Ramos (cell line): ENCODE measurements at regions not wholly inside any gene's neighbourhood (a gene's known extent, or its start where the extent isn't known, plus 50 kb on each side); places are given as distances from the start of the nearest gene placed in this dataset.

Experiments
- in situ Hi-C: fragments of 300-500 bp; cut with MboI; formaldehyde crosslinking; loops from one replicate; pipeline ENCODE4 v1.14.3; 2022; ENCODE audit warnings: low sequenced_read_pairs; ENCODE audit not compliant: unreplicated experiment

DNA sequence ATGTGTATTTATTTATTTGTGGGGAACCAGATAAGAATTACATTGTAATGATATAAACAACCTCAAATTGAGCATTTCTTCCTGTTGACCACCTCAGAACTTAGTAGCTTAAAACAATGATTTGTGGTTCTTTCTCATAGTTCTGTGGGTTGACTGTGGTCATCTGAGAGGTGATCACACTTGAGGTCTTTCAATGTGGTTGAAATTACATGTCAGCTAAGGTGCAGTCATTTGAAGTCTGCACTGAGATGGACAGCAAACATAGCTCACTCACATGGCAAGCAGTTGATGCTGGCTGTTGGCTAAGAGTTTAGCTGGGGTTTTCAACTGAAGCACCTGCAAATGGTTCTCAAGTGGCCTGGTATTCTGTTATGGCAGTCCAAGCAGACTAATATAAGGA lies 436.7 kb upstream of the MAP3K7 start:
- in situ Hi-C loops = no loop called here

DNA sequence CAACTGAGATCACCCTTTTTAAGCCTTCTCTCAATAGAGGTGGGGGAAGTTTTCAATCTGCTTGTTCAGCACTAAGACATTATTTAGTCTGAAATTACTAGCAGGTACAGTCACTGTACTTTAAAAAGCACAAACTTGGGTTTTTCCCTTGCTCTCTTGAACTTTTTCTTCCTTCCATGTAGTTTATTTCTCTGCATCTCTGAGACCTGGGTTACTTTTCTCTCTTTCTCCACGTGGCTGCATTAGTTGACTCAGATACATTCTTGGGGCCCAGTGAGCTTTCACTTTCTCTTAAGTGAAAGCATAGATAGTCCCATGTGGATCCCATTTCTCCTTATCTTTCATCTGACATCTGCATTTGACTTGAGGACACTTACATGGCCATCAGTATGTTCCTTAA lies 433.9 kb upstream of the MAP3K7 start:
- in situ Hi-C loops = no loop called here

DNA sequence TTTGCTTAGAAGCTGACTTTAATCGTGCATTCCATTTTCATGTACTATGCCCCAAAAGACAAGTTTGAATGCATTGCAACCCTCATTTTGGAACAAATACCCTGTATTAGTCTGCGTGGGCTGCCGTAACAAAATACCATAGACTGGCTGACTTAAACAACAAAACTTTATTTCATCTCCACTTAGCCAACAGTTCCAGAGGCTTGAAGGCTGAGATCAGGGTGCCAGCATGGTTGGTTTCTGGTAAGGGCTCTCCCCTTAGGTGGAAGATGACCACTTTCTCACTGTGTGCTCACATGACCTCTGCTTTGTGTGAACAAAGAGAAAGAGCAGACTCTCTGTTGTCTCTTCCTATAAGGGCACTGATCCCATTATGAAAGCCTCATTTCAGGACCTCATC lies 431.7 kb upstream of the MAP3K7 start:
- in situ Hi-C loops = no loop called here

DNA sequence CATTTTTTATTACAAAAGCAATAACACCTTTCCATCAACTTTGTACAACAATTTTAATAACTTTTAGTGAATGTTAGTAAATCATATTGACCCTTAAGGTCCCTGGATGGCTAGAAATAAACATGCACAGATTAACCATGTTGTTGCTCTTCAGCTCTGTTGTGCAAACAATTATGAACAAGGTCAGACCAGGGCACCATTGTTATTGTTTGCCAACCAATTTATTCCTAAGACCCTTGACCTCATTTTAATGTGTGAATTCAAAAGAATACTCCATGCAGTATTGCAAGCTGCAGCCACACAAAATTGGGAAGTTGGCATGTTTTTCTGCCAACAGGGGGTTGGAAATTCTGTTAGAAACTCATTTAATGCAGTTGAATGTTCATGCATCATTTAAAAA lies 426.6 kb upstream of the MAP3K7 start:
- in situ Hi-C loops = no loop called here

DNA sequence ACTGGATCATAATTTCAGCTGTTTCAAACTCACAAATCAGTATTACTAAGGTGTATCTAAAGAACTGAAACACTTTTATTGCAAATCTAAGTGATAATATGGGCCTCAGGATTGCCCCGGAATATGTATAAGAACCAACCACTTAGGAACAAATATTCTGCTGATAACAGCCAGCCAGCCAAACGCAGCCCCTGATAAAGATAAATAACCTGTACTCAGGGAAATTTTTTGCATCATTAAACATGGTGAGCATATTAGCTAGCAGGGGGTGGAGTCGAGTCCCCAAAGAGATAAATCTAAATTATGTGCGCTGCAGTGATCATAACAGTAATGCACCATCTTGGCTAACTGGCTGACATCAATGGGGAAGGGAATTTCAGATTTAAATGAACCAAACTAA lies 410.2 kb upstream of the MAP3K7 start:
- in situ Hi-C loops = no loop called here

DNA sequence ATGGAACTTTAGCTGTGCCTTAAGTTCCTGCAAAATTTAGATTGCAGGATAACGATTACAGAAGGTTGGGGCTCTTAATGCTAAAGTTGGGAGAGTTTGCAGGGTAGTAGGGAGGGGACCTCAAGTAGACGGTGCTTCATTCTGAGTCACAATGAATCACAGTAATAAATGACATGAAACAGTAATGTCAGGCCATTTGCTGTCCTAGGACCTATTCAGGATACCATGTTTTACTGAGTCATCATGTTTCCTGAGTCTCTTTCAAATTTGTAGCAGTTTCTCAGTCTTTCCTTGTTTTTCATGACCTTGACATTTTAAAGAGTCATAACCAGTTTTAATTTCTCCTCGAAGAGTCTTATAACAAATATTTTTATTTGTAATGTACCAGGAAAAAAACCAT lies 406.9 kb upstream of the MAP3K7 start:
- in situ Hi-C loops = no loop called here

DNA sequence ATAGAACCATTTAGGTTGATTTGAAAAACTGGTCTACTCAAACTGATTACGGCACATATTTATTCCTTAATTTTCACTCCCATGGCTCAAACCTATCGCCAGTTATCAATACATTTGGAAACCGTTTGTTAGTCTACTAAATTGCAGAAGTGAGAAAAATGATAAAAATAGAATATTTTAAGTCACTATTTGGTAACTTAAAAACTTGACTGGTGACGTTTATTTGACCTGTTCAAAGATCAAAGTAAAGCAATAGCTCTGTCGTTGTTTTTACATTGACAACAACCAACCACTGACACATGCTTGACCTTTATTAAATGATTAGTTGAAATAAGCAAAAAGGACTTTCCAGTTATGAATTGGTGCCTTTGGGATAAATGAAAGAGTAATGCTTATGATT lies 402.9 kb upstream of the MAP3K7 start:
- in situ Hi-C loops = no loop called here

DNA sequence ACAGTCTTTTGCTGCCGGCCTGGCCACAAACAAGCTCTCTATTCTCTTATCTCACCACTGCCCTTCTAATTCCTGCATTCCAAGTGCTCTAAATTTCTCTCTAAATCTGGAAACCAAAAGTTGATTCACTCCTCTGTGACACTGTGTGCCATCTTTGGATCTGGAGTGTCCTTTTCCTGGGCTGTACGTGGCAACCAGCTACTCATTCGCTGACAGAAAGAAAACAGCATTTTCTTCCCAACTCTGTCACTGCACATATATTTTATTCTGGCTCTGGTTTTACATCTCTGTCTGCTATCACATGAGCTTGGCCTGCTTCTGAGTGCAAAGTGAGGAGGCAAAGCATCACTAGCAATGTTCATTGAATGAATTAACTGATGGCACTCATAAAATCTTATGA lies 397.2 kb upstream of the MAP3K7 start:
- in situ Hi-C loops = no loop called here

DNA sequence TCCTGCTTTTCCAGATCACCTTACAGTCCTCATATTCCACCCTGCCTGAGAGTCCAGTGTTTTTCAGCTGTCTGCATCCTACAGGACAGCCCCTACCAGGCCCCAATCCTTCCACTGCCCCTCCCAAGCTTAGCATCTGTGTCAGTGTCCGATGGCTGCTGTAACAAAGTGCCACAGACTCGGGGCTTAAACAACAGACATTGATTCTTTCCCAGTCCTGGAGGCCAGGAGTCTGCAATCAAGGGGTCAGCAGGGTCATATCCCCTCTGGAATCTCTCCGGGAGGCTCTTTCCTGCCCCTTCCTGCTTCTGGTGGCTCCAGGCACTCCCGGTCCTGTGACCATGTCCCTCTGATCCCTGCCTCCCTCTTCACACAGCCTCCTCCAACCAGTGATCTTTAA lies 396.6 kb upstream of the MAP3K7 start:
- in situ Hi-C loops = no loop called here

DNA sequence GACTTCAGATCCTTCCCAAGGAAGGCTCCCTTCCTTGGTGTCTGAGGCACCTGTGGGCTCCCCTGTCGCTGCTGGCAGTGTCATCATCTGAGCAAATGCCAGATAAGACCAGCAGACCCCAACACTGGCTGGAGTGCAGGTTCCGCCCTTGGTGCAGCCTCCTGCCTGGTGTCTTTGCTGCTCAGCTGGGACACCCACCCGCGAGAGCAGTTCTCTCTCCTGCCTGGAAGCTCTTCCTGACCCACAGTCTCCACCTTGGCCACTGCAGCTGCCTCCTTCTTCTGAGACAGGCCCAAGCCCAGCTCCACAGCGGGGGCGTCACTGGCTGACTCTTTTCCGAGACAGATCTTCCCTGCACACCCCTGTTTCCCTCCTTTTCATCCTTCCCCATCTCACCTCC lies 395.7 kb upstream of the MAP3K7 start:
- in situ Hi-C loops = no loop called here

DNA sequence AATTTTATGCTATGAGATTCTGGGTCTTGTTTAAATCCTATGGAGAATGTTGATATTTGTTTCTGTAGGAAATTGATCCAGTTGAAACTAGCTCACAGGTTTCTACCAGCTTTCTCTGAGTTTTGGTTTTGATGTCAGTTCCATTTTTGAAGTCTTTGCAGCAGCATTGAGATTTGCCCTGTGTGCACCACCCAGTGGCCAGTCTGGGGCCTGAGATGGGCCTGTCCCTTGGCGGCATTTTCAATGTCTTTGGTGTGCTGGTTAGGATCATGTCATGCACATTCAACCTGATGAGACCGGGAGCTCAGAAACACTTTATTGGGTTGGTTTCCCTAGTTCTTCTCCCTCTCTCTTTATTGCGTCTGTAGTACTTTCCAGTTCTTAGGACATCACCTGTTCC lies 395.2 kb upstream of the MAP3K7 start:
- in situ Hi-C loops = no loop called here

DNA sequence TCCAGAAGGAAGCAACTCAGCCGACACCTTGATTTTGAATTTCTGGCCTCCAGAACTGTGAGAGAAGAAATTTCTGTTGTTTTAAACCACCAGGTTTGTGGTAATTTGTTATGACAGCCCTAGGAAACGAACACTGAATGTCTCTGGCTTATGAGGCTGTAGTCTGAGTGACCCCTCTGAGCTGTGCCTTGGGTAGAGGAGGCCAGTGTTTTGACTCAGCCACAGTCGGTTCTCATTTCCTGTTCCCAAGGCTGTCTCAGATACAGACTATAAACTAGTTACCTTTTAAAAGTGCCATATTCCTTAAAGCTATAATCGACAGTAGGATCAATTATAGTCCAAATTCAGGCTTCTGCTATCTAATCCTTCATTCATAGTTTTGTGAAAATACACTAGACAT lies 391.2 kb upstream of the MAP3K7 start:
- in situ Hi-C loops = no loop called here

DNA sequence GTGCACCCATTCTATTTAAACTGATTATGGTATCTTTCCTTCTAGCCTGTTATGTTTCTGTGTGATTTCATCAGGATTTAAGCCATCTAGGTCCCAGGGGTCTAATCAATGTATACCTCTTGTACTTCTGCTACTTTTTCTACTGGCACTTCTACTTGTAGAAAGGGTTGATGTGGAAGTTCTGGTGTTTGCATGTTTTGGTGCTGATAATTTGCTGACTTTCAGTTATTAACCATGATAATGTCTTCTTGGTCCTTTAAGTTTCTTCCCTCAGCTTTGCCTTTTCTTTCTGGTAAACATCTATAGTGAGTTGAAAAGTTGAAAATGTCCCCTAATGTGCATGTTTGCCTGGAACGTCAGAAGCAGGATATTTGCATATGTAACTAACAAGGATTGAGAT lies 390.6 kb upstream of the MAP3K7 start:
- in situ Hi-C loops = no loop called here

DNA sequence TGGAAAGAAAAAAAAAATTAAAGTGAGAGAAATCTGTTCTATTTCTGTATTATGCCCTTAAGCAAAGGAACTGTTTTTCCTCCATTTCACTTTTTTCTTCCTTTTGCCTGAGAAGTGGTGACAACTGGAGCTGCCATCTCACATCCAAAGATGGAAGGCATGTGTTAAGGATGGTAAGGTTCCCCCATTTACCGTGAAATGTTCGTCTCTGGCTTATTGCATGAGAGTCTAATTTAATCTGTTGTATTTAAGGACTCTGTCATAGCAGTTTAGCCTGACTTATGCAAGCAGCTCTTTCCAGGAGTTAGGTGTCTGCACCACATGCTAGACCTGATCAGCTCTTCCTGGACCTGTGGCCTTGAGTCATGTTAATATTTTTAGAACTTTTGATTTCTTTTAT lies 389.5 kb upstream of the MAP3K7 start:
- in situ Hi-C loops = no loop called here

DNA sequence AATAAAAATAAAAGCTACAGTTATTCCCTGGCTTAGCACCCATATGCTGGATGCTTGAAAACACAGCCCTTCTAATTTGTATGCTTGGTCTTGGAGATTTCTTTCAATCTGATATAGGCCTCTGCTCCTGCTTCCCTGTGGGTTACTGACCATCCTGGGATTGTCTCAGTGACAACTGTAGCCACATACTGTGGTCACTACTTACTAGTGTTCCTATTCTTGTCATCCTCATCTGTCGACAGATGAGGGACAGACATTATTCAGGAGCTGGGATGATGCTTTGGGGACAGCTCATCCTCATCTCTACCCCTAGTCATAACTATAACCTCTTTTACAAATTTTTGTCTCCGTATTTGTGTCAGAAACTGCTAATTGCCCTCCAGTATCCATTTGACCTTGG lies 388.9 kb upstream of the MAP3K7 start:
- in situ Hi-C loops = no loop called here

DNA sequence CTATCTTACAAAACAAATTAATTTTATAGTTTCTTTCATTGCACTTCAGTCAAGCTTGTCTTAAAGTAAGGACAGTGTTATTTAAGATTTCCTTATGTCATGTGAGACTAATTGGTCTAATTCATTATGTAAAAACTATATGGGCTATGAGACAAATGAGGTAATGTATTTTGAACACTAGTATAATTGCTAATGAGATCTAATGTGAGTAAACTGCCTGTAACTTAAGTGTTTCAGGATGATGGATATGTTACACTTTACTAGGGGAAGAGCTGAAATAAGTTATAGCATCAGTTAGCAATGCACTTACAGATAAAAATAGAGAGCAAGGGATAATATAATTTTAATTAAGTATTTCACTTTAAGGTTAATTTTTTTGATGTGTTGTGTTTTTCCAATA lies 386.3 kb upstream of the MAP3K7 start:
- in situ Hi-C loops = no loop called here

DNA sequence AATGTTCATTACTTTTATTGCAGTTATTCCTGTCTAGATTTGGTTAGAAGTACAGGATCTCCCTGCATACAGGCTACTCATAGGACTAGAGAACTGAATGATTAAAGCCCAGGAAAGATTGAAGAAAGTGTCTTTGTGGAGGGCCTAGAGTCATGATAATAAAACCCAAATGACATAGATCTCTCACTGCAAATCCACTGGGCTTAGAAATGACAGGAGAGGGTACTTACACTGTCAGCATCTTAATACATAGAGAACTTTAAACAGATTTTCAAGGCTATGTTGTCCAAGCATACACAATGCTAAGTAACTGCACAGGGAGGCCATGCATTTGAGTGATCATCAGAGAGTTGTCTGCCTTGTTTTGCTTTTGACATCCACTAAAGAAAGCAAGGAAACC lies 383.8 kb upstream of the MAP3K7 start:
- in situ Hi-C loops = no loop called here

DNA sequence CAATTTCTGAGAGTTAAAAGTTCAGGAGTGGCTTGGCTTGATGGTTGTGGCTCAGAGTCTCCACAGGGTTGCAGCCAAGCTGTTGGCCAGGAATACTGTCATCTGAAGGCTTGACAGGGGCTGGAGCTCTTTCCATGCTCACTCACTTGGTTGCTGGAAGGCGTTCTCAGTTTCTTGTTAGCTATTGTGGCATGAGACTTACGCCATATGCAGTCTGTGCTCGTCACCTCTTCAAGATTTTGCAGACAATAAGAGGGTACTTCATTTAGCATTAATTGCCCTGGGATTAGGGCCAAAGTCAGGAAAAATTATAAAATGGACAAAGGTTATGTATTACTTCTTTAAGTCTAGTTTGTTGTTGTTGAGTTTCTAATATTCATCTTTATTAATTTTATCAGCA lies 380.6 kb upstream of the MAP3K7 start:
- in situ Hi-C loops = no loop called here

DNA sequence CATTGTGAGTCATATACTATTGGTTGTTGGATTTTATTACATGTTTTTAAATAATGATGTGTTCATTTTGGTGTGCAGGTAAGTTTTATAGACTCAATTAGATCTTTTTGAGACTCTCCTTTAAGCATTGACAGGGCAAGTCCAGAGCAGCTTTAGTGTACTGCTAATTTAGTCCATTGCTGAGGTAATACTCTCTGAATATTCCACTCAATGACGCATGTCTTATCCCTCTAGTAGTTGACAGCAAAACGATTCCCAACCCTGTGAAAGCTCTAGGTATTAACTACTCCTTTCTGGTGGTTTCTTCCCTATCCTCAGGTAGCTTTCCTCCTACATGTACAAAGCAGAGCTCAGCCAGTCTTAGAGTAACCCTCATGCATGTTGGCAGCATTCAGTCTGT lies 373.5 kb upstream of the MAP3K7 start:
- in situ Hi-C loops = no loop called here

DNA sequence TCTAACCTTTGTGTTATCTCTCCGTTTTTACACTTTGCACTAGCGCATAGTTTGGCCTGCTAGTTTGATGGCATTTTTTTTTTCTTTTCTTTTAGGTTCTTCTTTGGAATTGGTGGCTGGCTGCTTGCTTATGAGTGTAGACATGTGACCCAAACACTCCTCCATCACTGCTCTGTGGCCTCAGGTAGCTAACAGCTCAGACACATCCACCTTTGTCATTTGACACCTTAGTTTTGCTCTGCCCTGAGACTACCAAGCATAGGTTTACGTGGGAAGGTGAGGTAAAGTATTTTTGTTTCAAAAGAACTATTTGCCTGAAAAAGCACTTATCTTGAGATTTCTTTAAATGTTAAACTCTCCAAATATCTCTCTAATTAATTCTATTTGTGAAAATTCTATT lies 368.4 kb upstream of the MAP3K7 start:
- in situ Hi-C loops = no loop called here

DNA sequence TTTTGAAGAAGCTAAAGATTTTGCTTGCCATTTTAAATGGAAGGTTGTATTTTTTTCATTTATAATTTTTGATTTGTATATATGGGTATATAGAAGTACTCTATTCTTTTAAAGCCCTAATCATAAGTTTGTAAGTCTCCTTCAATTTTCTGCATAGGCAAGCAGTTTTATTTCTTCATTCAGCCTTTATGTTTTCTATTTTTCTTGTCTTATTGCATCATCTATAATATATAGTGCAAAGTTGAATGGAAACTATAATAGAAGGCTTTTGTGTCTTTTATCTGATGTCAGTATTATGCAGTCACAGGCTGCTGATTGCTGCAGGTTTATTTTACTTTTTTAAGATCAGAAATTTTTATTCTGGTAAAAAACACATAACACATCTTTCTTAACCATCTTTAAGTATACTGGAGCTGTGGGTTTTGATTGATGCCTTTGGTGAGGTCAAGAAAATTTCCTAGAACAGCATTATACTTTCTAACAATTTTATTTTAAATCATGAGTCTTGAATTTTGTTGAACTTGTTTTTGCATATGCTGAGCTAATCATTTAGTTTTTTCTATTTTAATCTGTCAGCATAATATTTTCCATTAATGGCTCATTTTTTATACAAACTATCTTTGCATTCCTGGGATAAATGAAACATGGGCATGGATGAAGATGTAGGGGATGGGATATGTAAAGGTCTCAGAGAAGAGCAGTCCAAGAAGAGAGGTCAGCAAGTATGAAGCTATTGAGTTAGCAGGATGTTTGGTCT lies 366.7 kb upstream of the MAP3K7 start:
- in situ Hi-C loops = no loop called here

DNA sequence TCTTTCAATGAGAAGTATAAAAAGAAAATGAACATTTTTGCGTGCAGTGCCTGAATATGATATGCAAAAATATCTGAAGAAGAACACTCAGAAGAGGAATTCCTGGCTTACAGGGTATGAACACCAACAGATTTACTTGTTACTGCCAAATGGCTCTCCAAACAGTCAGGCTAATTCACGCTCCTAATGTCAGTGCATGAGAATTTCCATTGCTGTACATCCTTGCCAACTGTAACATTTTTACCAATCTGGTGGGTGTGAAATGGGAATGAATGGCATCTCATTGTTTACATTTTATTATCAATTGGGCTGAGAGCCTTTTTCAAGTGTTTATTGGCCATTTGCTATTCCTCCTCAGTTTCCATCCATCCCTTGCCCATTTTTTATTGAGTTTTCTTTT lies 365.3 kb upstream of the MAP3K7 start:
- in situ Hi-C loops = no loop called here

DNA sequence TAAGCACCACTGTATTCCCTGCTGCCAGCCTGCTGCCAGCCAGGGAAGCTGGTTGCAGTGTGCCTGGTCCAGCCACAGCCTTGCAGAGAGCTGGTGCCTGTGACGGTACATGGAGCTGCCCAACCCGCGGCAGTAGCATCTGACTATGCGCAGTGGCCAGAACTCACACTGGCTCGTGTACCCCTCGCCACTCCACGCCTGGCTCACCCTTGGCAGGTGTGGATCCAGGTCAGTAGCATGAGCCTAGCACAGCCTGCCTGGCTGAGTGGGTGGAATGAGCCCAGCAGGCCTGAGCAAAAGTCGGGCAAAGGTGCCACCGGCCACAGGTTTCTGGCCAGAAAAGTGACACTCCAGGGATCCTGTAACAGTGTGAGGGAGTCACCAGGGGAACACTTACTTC lies 361.7 kb upstream of the MAP3K7 start:
- in situ Hi-C loops = no loop called here
